ENCODE measurements at regions not wholly inside any gene's neighbourhood (a gene's known extent, or its start where the extent isn't known, plus 50 kb on each side); places are given as distances from the start of the nearest gene placed in this dataset.

DNA sequence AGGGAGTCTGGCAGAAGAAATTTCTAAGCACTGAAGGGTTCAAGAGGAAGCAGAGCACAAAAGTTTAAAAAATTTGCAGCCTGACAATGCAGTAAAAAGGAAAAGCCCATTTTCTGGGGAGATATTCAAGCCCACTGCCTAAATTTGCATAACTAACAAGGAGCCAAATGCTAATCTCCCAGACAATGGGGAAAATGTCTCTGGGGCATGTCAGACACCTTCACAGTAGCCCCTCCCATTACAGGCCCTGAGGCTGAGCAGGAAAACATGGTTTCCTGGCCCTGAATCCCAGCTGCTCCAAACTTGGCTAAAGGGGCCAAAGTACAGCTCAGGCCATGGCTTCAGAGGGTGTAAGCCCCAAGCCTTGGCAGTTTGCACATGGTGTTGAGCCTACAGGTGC lies 908.5 kb upstream of the MANEA start:
- DNase-seq (ENCODE audit: low spot score) = no peak
- Histone ChIP-seq H3K27me3 (ENCODE audit: control insufficient read depth in 1 of 2, insufficient read depth in 2 of 2, low read length in 2 of 2) (no peaks in the 10 kb centered on the region), H3K36me3 (replicated peaks in 1 of 2; ENCODE audit: control insufficient read depth in 1 of 2, insufficient read depth in 2 of 2, low read length in 2 of 2) (no peaks in the 10 kb centered on the region), H3K4me2 (ENCODE audit: low read depth, low read length) (no peak overlapping the region), H2AFZ (ENCODE audit: low read length) (no peak overlapping the region), H3K4me1 (ENCODE audit: insufficient read depth, low read length) (no peaks in the 10 kb centered on the region), H3K9me3 (ENCODE audit: low read length) (no peaks in the 10 kb centered on the region), H3K79me2 (ENCODE audit: insufficient read depth, low read length) (no peaks in the 10 kb centered on the region), H4K20me1 (ENCODE audit: insufficient read depth, low read length) (no peaks in the 10 kb centered on the region), H3K27ac (ENCODE audit: extremely low read length, insufficient read depth, low read length) (no peak overlapping the region), H3K4me3 (replicated peaks in 1 of 3; ENCODE audit: insufficient read depth in 1 of 3, low read depth in 2 of 3, low read length in 3 of 3) (no peak overlapping the region), H3K9ac (ENCODE audit: insufficient read depth, low read depth, low read length) (no peak overlapping the region)
- TF ChIP-seq, protein P1, sequence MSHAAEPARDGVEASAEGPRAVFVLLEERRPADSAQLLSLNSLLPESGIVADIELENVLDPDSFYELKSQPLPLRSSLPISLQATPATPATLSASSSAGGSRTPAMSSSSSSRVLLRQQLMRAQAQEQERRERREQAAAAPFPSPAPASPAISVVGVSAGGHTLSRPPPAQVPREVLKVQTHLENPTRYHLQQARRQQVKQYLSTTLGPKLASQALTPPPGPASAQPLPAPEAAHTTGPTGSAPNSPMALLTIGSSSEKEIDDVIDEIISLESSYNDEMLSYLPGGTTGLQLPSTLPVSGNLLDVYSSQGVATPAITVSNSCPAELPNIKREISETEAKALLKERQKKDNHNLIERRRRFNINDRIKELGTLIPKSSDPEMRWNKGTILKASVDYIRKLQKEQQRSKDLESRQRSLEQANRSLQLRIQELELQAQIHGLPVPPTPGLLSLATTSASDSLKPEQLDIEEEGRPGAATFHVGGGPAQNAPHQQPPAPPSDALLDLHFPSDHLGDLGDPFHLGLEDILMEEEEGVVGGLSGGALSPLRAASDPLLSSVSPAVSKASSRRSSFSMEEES (CRISPR knock-in tag; IDR thresholded peaks at IDR 0.05) = no peak
- TF ChIP-seq NONO (IDR thresholded peaks at IDR 0.05) (no peak), NONO (CRISPR knock-in tag; conservative IDR thresholded peaks at IDR 0.05) (no peak), KDM5B (CRISPR knock-in tag; IDR thresholded peaks at IDR 0.05; ENCODE audit: borderline replicate concordance) (no peak)
- ATAC-seq = no peak
- FAIRE-seq = no peak
- CTCF ChIA-PET (ENCODE audit: low intra/inter-chr PET ratio, low total read pairs) = no interaction called here
- in situ Hi-C loops (cut with HindIII; ENCODE audit: extremely low pct_ligation_motif_present, low pct_unique_long_range_greater_than_20kb) = no loop called here
- no TSS peak for BruUV-seq (replicated peaks)
- POLR2A ChIA-PET = no interaction called here
- intact Hi-C loops (cut with micrococcal nuclease; ENCODE audit: unreplicated experiment) = no loop called here

DNA sequence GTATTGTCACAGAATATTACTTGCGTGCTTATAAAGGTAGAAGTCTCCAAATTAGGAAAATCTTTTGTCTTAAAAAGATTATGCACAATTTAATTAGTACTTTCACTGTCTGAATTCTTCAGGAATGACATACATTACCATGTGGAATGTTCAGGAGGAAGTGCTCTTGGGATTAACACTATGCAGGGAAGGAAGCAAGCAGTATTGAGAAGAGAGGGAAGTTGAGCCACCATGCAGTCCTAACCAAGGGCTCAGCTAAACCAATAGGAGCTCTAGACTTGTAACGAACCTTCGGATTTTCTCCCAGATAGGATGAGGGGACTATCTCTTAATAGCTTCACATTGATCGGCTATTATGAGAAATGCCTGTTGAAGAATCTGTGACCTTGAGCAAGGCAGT lies 918.4 kb upstream of the MANEA start:
- Histone ChIP-seq H3K4me2 (ENCODE audit: low read depth, low read length) (no peak overlapping the region), H3K79me2 (ENCODE audit: insufficient read depth, low read length) (no peaks in the 10 kb centered on the region), H3K4me1 (ENCODE audit: insufficient read depth, low read length) (no peaks in the 10 kb centered on the region), H3K27me3 (ENCODE audit: control insufficient read depth in 1 of 2, insufficient read depth in 2 of 2, low read length in 2 of 2) (no peaks in the 10 kb centered on the region), H3K9me3 (ENCODE audit: low read length) (peaks cover 4% of the 10 kb centered on the region; the same call in 1 of the 2 replicates), H3K9ac (ENCODE audit: insufficient read depth, low read depth, low read length) (no peak overlapping the region), H3K4me3 (replicated peaks in 1 of 3; ENCODE audit: insufficient read depth in 1 of 3, low read depth in 2 of 3, low read length in 3 of 3) (no peak overlapping the region), H3K27ac (ENCODE audit: extremely low read length, insufficient read depth, low read length) (no peak overlapping the region), H2AFZ (ENCODE audit: low read length) (no peak overlapping the region), H4K20me1 (ENCODE audit: insufficient read depth, low read length) (no peaks in the 10 kb centered on the region), H3K36me3 (replicated peaks in 1 of 2; ENCODE audit: control insufficient read depth in 1 of 2, insufficient read depth in 2 of 2, low read length in 2 of 2) (no peaks in the 10 kb centered on the region)
- ATAC-seq = no peak
- POLR2A ChIA-PET = no interaction called here
- WGBS (ENCODE audit: low lambda C conversion rate) = 4% methylated on average over 4 of the region's 4 CpGs
- intact Hi-C loops (cut with micrococcal nuclease; ENCODE audit: unreplicated experiment) (no loop called here), in situ Hi-C loops (cut with HindIII; ENCODE audit: extremely low pct_ligation_motif_present, low pct_unique_long_range_greater_than_20kb) (no loop called here)
- BruUV-seq (replicated peaks) = no TSS peak
- no peak for DNase-seq (ENCODE audit: low spot score)
- no peak for FAIRE-seq
- CTCF ChIA-PET (ENCODE audit: low intra/inter-chr PET ratio, low total read pairs) = no interaction called here
- TF ChIP-seq ZNF484 (CRISPR knock-in tag; IDR thresholded peaks at IDR 0.05; ENCODE audit: borderline replicate concordance, low read depth) = no peak
- TF ChIP-seq SNAI1 (CRISPR knock-in tag; IDR thresholded peaks at IDR 0.05; ENCODE audit: borderline replicate concordance) = no peak
- no peak for TF ChIP-seq ZNF317 (CRISPR knock-in tag; IDR thresholded peaks at IDR 0.05)
- TF ChIP-seq, protein P2, sequence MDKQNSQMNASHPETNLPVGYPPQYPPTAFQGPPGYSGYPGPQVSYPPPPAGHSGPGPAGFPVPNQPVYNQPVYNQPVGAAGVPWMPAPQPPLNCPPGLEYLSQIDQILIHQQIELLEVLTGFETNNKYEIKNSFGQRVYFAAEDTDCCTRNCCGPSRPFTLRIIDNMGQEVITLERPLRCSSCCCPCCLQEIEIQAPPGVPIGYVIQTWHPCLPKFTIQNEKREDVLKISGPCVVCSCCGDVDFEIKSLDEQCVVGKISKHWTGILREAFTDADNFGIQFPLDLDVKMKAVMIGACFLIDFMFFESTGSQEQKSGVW (CRISPR knock-in tag; IDR thresholded peaks at IDR 0.05; ENCODE audit: borderline replicate concordance) = no peak
- TF ChIP-seq KAT8 (CRISPR knock-in tag; IDR thresholded peaks at IDR 0.05) = no peak
- TF ChIP-seq MIER2 (CRISPR knock-in tag; IDR thresholded peaks at IDR 0.05) = no peak
- no peak for TF ChIP-seq MEIS1 (CRISPR knock-in tag; IDR thresholded peaks at IDR 0.05; ENCODE audit: borderline replicate concordance)
- TF ChIP-seq, protein P3, sequence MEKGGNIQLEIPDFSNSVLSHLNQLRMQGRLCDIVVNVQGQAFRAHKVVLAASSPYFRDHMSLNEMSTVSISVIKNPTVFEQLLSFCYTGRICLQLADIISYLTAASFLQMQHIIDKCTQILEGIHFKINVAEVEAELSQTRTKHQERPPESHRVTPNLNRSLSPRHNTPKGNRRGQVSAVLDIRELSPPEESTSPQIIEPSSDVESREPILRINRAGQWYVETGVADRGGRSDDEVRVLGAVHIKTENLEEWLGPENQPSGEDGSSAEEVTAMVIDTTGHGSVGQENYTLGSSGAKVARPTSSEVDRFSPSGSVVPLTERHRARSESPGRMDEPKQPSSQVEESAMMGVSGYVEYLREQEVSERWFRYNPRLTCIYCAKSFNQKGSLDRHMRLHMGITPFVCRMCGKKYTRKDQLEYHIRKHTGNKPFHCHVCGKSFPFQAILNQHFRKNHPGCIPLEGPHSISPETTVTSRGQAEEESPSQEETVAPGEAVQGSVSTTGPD (CRISPR knock-in tag; IDR thresholded peaks at IDR 0.05) = no peak
- no peak for TF ChIP-seq NFATC3 (CRISPR knock-in tag; IDR thresholded peaks at IDR 0.05)
- TF ChIP-seq ZIK1 (CRISPR knock-in tag; IDR thresholded peaks at IDR 0.05; ENCODE audit: borderline replicate concordance, low read depth) = no peak

All from HepG2 (cell line).